HuH-7 (cell line): ENCODE measurements at regions not wholly inside any gene's neighbourhood (a gene's known extent, or its start where the extent isn't known, plus 50 kb on each side); places are given as distances from the start of the nearest gene placed in this dataset.

Source experiments
- DNase-seq: peaks from one replicate; pipeline ENCODE4 v3.0.0; 2011; ENCODE audit warnings: low spot score

- no peak for DNase-seq
Measured at GRCh38 chr5:105812304-105812703, 1858.4 kb downstream of the EFNA5 start.

- no peak for DNase-seq
Measured at GRCh38 chr5:105807951-105808350, 1862.8 kb downstream of the EFNA5 start.

GRCh38 chr5:105807290-105807689 lies 1863.4 kb downstream of the EFNA5 start:
- no peak for DNase-seq

- DNase-seq = no peak
Measured at GRCh38 chr5:105806596-105806995, 1864.1 kb downstream of the EFNA5 start.

- no peak for DNase-seq
Measured at GRCh38 chr5:105803431-105803830, 1867.3 kb downstream of the EFNA5 start.

- no peak for DNase-seq
Measured at GRCh38 chr5:105794578-105794977, 1876.2 kb downstream of the EFNA5 start.

- no peak for DNase-seq
Measured at GRCh38 chr5:105789246-105789645, 1881.5 kb downstream of the EFNA5 start.

- DNase-seq = no peak
Measured at GRCh38 chr5:105783811-105784210, 1886.9 kb downstream of the EFNA5 start.

GRCh38 chr5:105782501-105782900 lies 1888.2 kb downstream of the EFNA5 start:
- DNase-seq = no peak

- no peak for DNase-seq
Measured at GRCh38 chr5:105773241-105773640, 1897.5 kb downstream of the EFNA5 start.

- DNase-seq = no peak
Measured at GRCh38 chr5:105767267-105767666, 1903.5 kb downstream of the EFNA5 start.

- DNase-seq = no peak
Measured at GRCh38 chr5:105762728-105763127, 1908.0 kb downstream of the EFNA5 start.

- no peak for DNase-seq
Measured at GRCh38 chr5:105754056-105754455, 1916.7 kb downstream of the EFNA5 start.

GRCh38 chr5:105752801-105753200 lies 1917.9 kb downstream of the EFNA5 start:
- DNase-seq = no peak

GRCh38 chr5:105751908-105752307 lies 1918.8 kb downstream of the EFNA5 start:
- no peak for DNase-seq

- DNase-seq = no peak
Measured at GRCh38 chr5:105745111-105745510, 1925.6 kb downstream of the EFNA5 start.

GRCh38 chr5:105740242-105740641 lies 1930.5 kb downstream of the EFNA5 start:
- DNase-seq = no peak

- no peak for DNase-seq
Measured at GRCh38 chr5:105739732-105740131, 1931.0 kb downstream of the EFNA5 start.

GRCh38 chr5:105735704-105736103 lies 1935.0 kb downstream of the EFNA5 start:
- no peak for DNase-seq

GRCh38 chr5:105730982-105731381 lies 1939.8 kb downstream of the EFNA5 start:
- no peak for DNase-seq

- no peak for DNase-seq
Measured at GRCh38 chr5:105726093-105726492, 1944.6 kb downstream of the EFNA5 start.

- DNase-seq = no peak
Measured at GRCh38 chr5:105708442-105708841, 1962.3 kb downstream of the EFNA5 start.

- no peak for DNase-seq
Measured at GRCh38 chr5:105702323-105702722, 1968.4 kb downstream of the EFNA5 start.

- no peak for DNase-seq
Measured at GRCh38 chr5:105696440-105696839, 1974.3 kb downstream of the EFNA5 start.

GRCh38 chr5:105695941-105696340 lies 1974.8 kb downstream of the EFNA5 start:
- DNase-seq = no peak
